ENCODE measurements at regions not wholly inside any gene's neighbourhood (a gene's known extent, or its start where the extent isn't known, plus 50 kb on each side); places are given as distances from the start of the nearest gene placed in this dataset.

GRCh38 chr10:69732147-69732825, 69.4 kb upstream of the COL13A1 start:
- ATAC-seq = no peak
- Histone ChIP-seq H3K27ac (no peak overlapping the region), H3K9me3 (no peaks in the 10 kb centered on the region), H3K4me3 (no peak overlapping the region), H3K27me3 (no peaks in the 10 kb centered on the region), H3K36me3 (replicated peaks in 1 of 2; ENCODE audit: insufficient read depth in 1 of 2, low read depth in 2 of 2) (no peaks in the 10 kb centered on the region), H3K4me1 (no peaks in the 10 kb centered on the region)
- intact Hi-C loops (cut with DNase I) = no loop called here
- 82 to 86% methylated on average over 16 of the region's 16 CpGs for WGBS, 2 donors
- DNase-seq = no peak
- TF ChIP-seq CTCF (IDR thresholded peaks at IDR 0.05) (no peak), POLR2A (IDR thresholded peaks at IDR 0.05) (no peak)

- WGBS, 2 donors = 54 to 61% methylated on average over 4 to 6 of the region's 6 CpGs
- no peak for TF ChIP-seq CTCF (IDR thresholded peaks at IDR 0.05)
- TF ChIP-seq POLR2A (IDR thresholded peaks at IDR 0.05) = no peak
- Histone ChIP-seq H3K27ac (no peak overlapping the region), H3K4me3 (no peak overlapping the region), H3K4me1 (no peaks in the 10 kb centered on the region), H3K9me3 (no peaks in the 10 kb centered on the region), H3K36me3 (replicated peaks in 1 of 2; ENCODE audit: insufficient read depth in 1 of 2, low read depth in 2 of 2) (no peaks in the 10 kb centered on the region), H3K27me3 (no peaks in the 10 kb centered on the region)
- DNase-seq = no peak
- ATAC-seq = no peak
- intact Hi-C loops (cut with DNase I) = no loop called here
Measured at GRCh38 chr10:69732826-69733150, 68.9 kb upstream of the COL13A1 start.

GRCh38 chr10:69733791-69734261, 67.9 kb upstream of the COL13A1 start:
- TF ChIP-seq CTCF (IDR thresholded peaks at IDR 0.05) = no peak
- no peak for TF ChIP-seq POLR2A (IDR thresholded peaks at IDR 0.05)
- ATAC-seq (no peak), DNase-seq (no peak)
- Histone ChIP-seq H3K27ac (no peak overlapping the region), H3K4me1 (no peaks in the 10 kb centered on the region), H3K27me3 (no peaks in the 10 kb centered on the region), H3K9me3 (no peaks in the 10 kb centered on the region), H3K4me3 (no peak overlapping the region), H3K36me3 (replicated peaks in 1 of 2; ENCODE audit: insufficient read depth in 1 of 2, low read depth in 2 of 2) (no peaks in the 10 kb centered on the region)
- 58 to 64% methylated on average over 3 to 4 of the region's 4 CpGs for WGBS, 2 donors
- intact Hi-C loops (cut with DNase I) = no loop called here

GRCh38 chr10:69734416-69734796, 67.3 kb upstream of the COL13A1 start:
- Histone ChIP-seq H3K27me3 (no peaks in the 10 kb centered on the region), H3K9me3 (no peaks in the 10 kb centered on the region), H3K4me3 (no peak overlapping the region), H3K27ac (no peak overlapping the region), H3K4me1 (no peaks in the 10 kb centered on the region), H3K36me3 (replicated peaks in 1 of 2; ENCODE audit: insufficient read depth in 1 of 2, low read depth in 2 of 2) (no peaks in the 10 kb centered on the region)
- DNase-seq = no peak
- intact Hi-C loops (cut with DNase I) = no loop called here
- 68 to 73% methylated on average over 8 of the region's 8 CpGs for WGBS, 2 donors
- no peak for ATAC-seq
- TF ChIP-seq CTCF (IDR thresholded peaks at IDR 0.05) (no peak), POLR2A (IDR thresholded peaks at IDR 0.05) (no peak)

GRCh38 chr10:69734797-69735468, 66.8 kb upstream of the COL13A1 start:
- 62 to 69% methylated on average over 7 to 9 of the region's 9 CpGs for WGBS, 2 donors
- intact Hi-C loops (cut with DNase I) = no loop called here
- Histone ChIP-seq H3K27ac (no peak overlapping the region), H3K9me3 (no peaks in the 10 kb centered on the region), H3K4me1 (no peaks in the 10 kb centered on the region), H3K27me3 (no peaks in the 10 kb centered on the region), H3K36me3 (replicated peaks in 1 of 2; ENCODE audit: insufficient read depth in 1 of 2, low read depth in 2 of 2) (no peaks in the 10 kb centered on the region), H3K4me3 (no peak overlapping the region)
- TF ChIP-seq POLR2A (IDR thresholded peaks at IDR 0.05) (no peak), CTCF (IDR thresholded peaks at IDR 0.05) (no peak)
- DNase-seq (no peak), ATAC-seq (no peak)
